Hepatocyte (in vitro differentiated cells): ENCODE measurements at regions not wholly inside any gene's neighbourhood (a gene's known extent, or its start where the extent isn't known, plus 50 kb on each side); places are given as distances from the start of the nearest gene placed in this dataset.

Source experiments
- EZH2 ChIP-seq: fragments of 200-600 bp; sonication (generic); IDR thresholded peaks from 2 replicates; pipeline ENCODE4 v1.6.1; 2016; ENCODE audit warnings: antibody characterized with exemption, mild to moderate bottlenecking, borderline replicate concordance
- TF ChIP-seq, protein P1 (sequence below): fragments of 200-600 bp; sonication (generic); IDR thresholded peaks from 2 replicates; pipeline ENCODE4 v1.5.1; 2016; ENCODE audit warnings: antibody characterized with exemption, mild to moderate bottlenecking; ENCODE audit not compliant: poor library complexity

DNA sequence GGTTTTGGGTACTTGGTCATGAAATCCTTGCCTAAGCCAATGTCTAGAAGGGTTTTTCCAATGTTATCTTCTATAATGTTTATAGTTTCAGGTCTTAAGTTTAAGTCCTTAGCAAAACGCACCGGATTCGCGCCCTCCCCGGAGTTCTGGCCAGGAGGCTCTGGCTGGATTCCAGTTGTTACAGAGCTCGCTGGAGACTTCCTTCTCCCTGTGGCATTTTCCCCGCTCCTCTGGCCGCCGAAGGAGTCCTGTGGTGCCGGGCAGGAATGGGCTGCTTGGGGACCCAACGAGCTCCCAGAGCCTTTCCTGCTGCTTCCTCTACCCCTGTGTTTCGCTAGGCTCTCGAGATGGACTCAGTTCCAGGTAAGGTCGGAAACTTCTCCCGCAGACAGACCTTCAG is 335.9 kb downstream of the AEBP2 start:
- no peak for TF ChIP-seq EZH2
- TF ChIP-seq, protein P1, sequence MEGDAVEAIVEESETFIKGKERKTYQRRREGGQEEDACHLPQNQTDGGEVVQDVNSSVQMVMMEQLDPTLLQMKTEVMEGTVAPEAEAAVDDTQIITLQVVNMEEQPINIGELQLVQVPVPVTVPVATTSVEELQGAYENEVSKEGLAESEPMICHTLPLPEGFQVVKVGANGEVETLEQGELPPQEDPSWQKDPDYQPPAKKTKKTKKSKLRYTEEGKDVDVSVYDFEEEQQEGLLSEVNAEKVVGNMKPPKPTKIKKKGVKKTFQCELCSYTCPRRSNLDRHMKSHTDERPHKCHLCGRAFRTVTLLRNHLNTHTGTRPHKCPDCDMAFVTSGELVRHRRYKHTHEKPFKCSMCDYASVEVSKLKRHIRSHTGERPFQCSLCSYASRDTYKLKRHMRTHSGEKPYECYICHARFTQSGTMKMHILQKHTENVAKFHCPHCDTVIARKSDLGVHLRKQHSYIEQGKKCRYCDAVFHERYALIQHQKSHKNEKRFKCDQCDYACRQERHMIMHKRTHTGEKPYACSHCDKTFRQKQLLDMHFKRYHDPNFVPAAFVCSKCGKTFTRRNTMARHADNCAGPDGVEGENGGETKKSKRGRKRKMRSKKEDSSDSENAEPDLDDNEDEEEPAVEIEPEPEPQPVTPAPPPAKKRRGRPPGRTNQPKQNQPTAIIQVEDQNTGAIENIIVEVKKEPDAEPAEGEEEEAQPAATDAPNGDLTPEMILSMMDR = no peak
